HEK293 (cell line): ENCODE measurements at regions not wholly inside any gene's neighbourhood (a gene's known extent, or its start where the extent isn't known, plus 50 kb on each side); places are given as distances from the start of the nearest gene placed in this dataset.

ENCODE experiments used
- CTCF ChIA-PET: fragments of 350-600 bp; formaldehyde crosslinking; extraction: SDS; loops from one replicate; lab custom pipeline; 2021; ENCODE audit warnings: antibody characterized with exemption; lab: Yijun Ruan, JAX
- POLR2A ChIA-PET: fragments of 300-600 bp; formaldehyde crosslinking; extraction: SDS; loops from one replicate; lab custom pipeline; 2020; ENCODE audit warnings: antibody characterized with exemption, inconsistent platforms; lab: Yijun Ruan, JAX
- H3K27ac ChIP-seq: fragments of 200-500 bp; sonication (Bioruptor generic); 2 replicates; pipeline ENCODE4 v1.5.1; 2014; ENCODE audit warnings: low read depth, low read length, control low read depth, inconsistent platforms; ENCODE audit errors: extremely low read depth
- H3K36me3 ChIP-seq, 2 experiments: fragments of 200-500 bp in 1 of 2; sonication (Bioruptor generic) in 1 of 2; 1 replicate in 1 of 2; 2 replicates in 1 of 2; pipeline ENCODE4 v1.5.1; 2014 to 2017; ENCODE audit warnings: inconsistent platforms in 2 of 2, low read length in 2 of 2; ENCODE audit not compliant: control insufficient read depth in 2 of 2, insufficient read depth in 1 of 2
- H3K4me1 ChIP-seq: fragments of 200-500 bp; sonication (Bioruptor generic); 2 replicates; pipeline ENCODE4 v1.5.1; 2014; ENCODE audit warnings: mild to moderate bottlenecking, low read length, inconsistent platforms; ENCODE audit not compliant: control insufficient read depth, insufficient read depth
- H3K4me3 ChIP-seq: 2 replicates; pipeline ENCODE4 v1.5.1; 2011; ENCODE audit warnings: low read depth, mild to moderate bottlenecking, control low read depth, low read length, moderate library complexity
- H3K9me3 ChIP-seq: fragments of 200-500 bp; sonication (Bioruptor generic); 2 replicates; pipeline ENCODE4 v1.5.1; 2014; ENCODE audit warnings: low read depth, low read length, inconsistent platforms; ENCODE audit not compliant: control insufficient read depth, insufficient read depth
- BCL6B ChIP-seq: fragments of 450-650 bp; formaldehyde crosslinking; IDR thresholded peaks from 2 replicates; pipeline ENCODE4 v1.5.1; 2017; ENCODE audit warnings: missing biosample characterization, missing genetic modification characterization
- EGR2 ChIP-seq: fragments of 450-650 bp; formaldehyde crosslinking; IDR thresholded peaks from 2 replicates; pipeline ENCODE4 v1.5.1; 2016; ENCODE audit warnings: low read depth, missing biosample characterization, missing genetic modification characterization
- KLF10 ChIP-seq: fragments of 450-650 bp; IDR thresholded peaks from 2 replicates; pipeline ENCODE4 v1.5.1; 2018; ENCODE audit warnings: missing biosample characterization, mild to moderate bottlenecking, missing genetic modification characterization
- MEIS1 ChIP-seq: sonication (generic); formaldehyde crosslinking; IDR thresholded peaks from 2 replicates; pipeline ENCODE4 v1.8.1; 2022; ENCODE audit warnings: missing genetic modification reagents, mild to moderate bottlenecking, borderline replicate concordance
- MZF1 ChIP-seq: fragments of 450-650 bp; formaldehyde crosslinking; IDR thresholded peaks from 2 replicates; pipeline ENCODE4 v1.5.1; 2017; ENCODE audit warnings: missing biosample characterization, missing genetic modification characterization, borderline replicate concordance
- SP2 ChIP-seq: fragments of 450-650 bp; formaldehyde crosslinking; IDR thresholded peaks from 2 replicates; pipeline ENCODE4 v1.5.1; 2016; ENCODE audit warnings: missing biosample characterization, missing genetic modification characterization
- TSHZ1 ChIP-seq: fragments of 450-650 bp; formaldehyde crosslinking; IDR thresholded peaks from 2 replicates; pipeline ENCODE4 v1.5.1; 2016; ENCODE audit warnings: missing biosample characterization, missing genetic modification characterization, borderline replicate concordance
- ZBTB20 ChIP-seq: fragments of 450-650 bp; formaldehyde crosslinking; IDR thresholded peaks from 2 replicates; pipeline ENCODE4 v1.5.1; 2016; ENCODE audit warnings: missing biosample characterization, missing genetic modification characterization
- ZBTB21 ChIP-seq: fragments of 450-650 bp; formaldehyde crosslinking; IDR thresholded peaks from 2 replicates; pipeline ENCODE4 v1.5.1; 2017; ENCODE audit warnings: missing biosample characterization, missing genetic modification characterization
- ZIC2 ChIP-seq: fragments of 450-650 bp; formaldehyde crosslinking; IDR thresholded peaks from 2 replicates; pipeline ENCODE4 v1.5.1; 2016; ENCODE audit warnings: missing biosample characterization, missing genetic modification characterization
- ZNF114 ChIP-seq: fragments of 450-650 bp; formaldehyde crosslinking; IDR thresholded peaks from 2 replicates; pipeline ENCODE4 v1.5.0; 2017; ENCODE audit warnings: missing biosample characterization, missing genetic modification characterization
- ZNF121 ChIP-seq: fragments of 450-650 bp; formaldehyde crosslinking; IDR thresholded peaks from 2 replicates; pipeline ENCODE4 v1.5.1; 2016; ENCODE audit warnings: missing biosample characterization, missing genetic modification characterization
- ZNF132 ChIP-seq: fragments of 450-650 bp; formaldehyde crosslinking; IDR thresholded peaks from 2 replicates; pipeline ENCODE4 v1.5.1; 2017; ENCODE audit warnings: missing biosample characterization, missing genetic modification characterization, borderline replicate concordance
- ZNF157 ChIP-seq: fragments of 450-650 bp; formaldehyde crosslinking; IDR thresholded peaks from 2 replicates; pipeline ENCODE4 v1.5.1; 2016; ENCODE audit warnings: missing biosample characterization, missing genetic modification characterization
- ZNF223 ChIP-seq: fragments of 450-650 bp; formaldehyde crosslinking; IDR thresholded peaks from 2 replicates; pipeline ENCODE4 v1.5.1; 2016; ENCODE audit warnings: missing biosample characterization, missing genetic modification characterization
- ZNF292 ChIP-seq: fragments of 450-650 bp; formaldehyde crosslinking; IDR thresholded peaks from 2 replicates; pipeline ENCODE4 v1.5.1; 2016; ENCODE audit warnings: low read depth, missing biosample characterization, missing genetic modification characterization, borderline replicate concordance
- ZNF302 ChIP-seq: fragments of 450-650 bp; formaldehyde crosslinking; IDR thresholded peaks from 2 replicates; pipeline ENCODE4 v1.5.1; 2016; ENCODE audit warnings: missing biosample characterization, missing genetic modification characterization, low read depth
- ZNF350 ChIP-seq: fragments of 450-650 bp; formaldehyde crosslinking; IDR thresholded peaks from 2 replicates; pipeline ENCODE4 v1.5.0; 2017; ENCODE audit warnings: missing biosample characterization, mild to moderate bottlenecking, missing genetic modification characterization
- ZNF423 ChIP-seq: fragments of 450-650 bp; formaldehyde crosslinking; IDR thresholded peaks from 2 replicates; pipeline ENCODE4 v1.5.1; 2016; ENCODE audit warnings: missing biosample characterization, missing genetic modification characterization
- ZNF544 ChIP-seq: fragments of 450-650 bp; formaldehyde crosslinking; IDR thresholded peaks from 2 replicates; pipeline ENCODE4 v1.5.0; 2017; ENCODE audit warnings: missing biosample characterization, missing genetic modification characterization
- ZNF600 ChIP-seq: fragments of 450-650 bp; formaldehyde crosslinking; IDR thresholded peaks from 2 replicates; pipeline ENCODE4 v1.5.1; 2016; ENCODE audit warnings: missing biosample characterization, missing genetic modification characterization
- ZNF626 ChIP-seq: fragments of 450-650 bp; sonication (Bioruptor Pico); formaldehyde crosslinking; IDR thresholded peaks from 2 replicates; pipeline ENCODE4 v1.5.1; 2018; ENCODE audit warnings: missing biosample characterization, missing genetic modification characterization, inconsistent platforms
- ZNF704 ChIP-seq: fragments of 450-650 bp; formaldehyde crosslinking; IDR thresholded peaks from 2 replicates; pipeline ENCODE4 v1.5.1; 2016; ENCODE audit warnings: missing biosample characterization, missing genetic modification characterization
- ZNF747 ChIP-seq: fragments of 450-650 bp; formaldehyde crosslinking; IDR thresholded peaks from 2 replicates; pipeline ENCODE4 v1.5.1; 2016; ENCODE audit warnings: missing biosample characterization, missing genetic modification characterization
- ZNF76 ChIP-seq: fragments of 450-650 bp; formaldehyde crosslinking; IDR thresholded peaks from 2 replicates; pipeline ENCODE4; 2016; ENCODE audit warnings: low read depth, missing biosample characterization, missing genetic modification characterization, borderline replicate concordance
- ZNF776 ChIP-seq: fragments of 450-650 bp; formaldehyde crosslinking; IDR thresholded peaks from 2 replicates; pipeline ENCODE4 v1.5.0; 2017; ENCODE audit warnings: missing biosample characterization, missing genetic modification characterization, borderline replicate concordance
- ZNF791 ChIP-seq: fragments of 450-650 bp; formaldehyde crosslinking; IDR thresholded peaks from 2 replicates; pipeline ENCODE4 v1.5.1; 2016; ENCODE audit warnings: missing biosample characterization, missing genetic modification characterization
- TF ChIP-seq, protein P1 (sequence below): fragments of 450-650 bp; formaldehyde crosslinking; IDR thresholded peaks from 2 replicates; pipeline ENCODE4 v1.5.1; 2016; ENCODE audit warnings: missing biosample characterization, missing genetic modification characterization

- no peak for TF ChIP-seq TSHZ1 (tag by site-specific recombination)
- TF ChIP-seq ZBTB21 (tag by site-specific recombination) = no peak
- no peak for TF ChIP-seq ZNF747 (tag by site-specific recombination)
- TF ChIP-seq ZNF157 (tag by site-specific recombination) = no peak
- TF ChIP-seq ZNF350 = no peak
- no peak for TF ChIP-seq ZNF223 (tag by site-specific recombination)
- no peak for TF ChIP-seq MZF1 (tag by site-specific recombination)
- no peak for TF ChIP-seq ZNF544 (tag by site-specific recombination)
- no peak for TF ChIP-seq KLF10
- TF ChIP-seq ZNF791 (tag by site-specific recombination) = no peak
- TF ChIP-seq ZNF776 (tag by site-specific recombination) = no peak
- TF ChIP-seq, protein P1, sequence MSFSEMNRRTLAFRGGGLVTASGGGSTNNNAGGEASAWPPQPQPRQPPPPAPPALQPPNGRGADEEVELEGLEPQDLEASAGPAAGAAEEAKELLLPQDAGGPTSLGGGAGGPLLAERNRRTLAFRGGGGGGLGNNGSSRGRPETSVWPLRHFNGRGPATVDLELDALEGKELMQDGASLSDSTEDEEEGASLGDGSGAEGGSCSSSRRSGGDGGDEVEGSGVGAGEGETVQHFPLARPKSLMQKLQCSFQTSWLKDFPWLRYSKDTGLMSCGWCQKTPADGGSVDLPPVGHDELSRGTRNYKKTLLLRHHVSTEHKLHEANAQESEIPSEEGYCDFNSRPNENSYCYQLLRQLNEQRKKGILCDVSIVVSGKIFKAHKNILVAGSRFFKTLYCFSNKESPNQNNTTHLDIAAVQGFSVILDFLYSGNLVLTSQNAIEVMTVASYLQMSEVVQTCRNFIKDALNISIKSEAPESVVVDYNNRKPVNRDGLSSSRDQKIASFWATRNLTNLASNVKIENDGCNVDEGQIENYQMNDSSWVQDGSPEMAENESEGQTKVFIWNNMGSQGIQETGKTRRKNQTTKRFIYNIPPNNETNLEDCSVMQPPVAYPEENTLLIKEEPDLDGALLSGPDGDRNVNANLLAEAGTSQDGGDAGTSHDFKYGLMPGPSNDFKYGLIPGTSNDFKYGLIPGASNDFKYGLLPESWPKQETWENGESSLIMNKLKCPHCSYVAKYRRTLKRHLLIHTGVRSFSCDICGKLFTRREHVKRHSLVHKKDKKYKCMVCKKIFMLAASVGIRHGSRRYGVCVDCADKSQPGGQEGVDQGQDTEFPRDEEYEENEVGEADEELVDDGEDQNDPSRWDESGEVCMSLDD (tag by site-specific recombination) = no peak
- TF ChIP-seq ZIC2 (tag by site-specific recombination) = no peak
These were observed 254.7 kb downstream of the MAN2A1 start (continued) for GRCh38 chr5:109944461-109944860.

DNA sequence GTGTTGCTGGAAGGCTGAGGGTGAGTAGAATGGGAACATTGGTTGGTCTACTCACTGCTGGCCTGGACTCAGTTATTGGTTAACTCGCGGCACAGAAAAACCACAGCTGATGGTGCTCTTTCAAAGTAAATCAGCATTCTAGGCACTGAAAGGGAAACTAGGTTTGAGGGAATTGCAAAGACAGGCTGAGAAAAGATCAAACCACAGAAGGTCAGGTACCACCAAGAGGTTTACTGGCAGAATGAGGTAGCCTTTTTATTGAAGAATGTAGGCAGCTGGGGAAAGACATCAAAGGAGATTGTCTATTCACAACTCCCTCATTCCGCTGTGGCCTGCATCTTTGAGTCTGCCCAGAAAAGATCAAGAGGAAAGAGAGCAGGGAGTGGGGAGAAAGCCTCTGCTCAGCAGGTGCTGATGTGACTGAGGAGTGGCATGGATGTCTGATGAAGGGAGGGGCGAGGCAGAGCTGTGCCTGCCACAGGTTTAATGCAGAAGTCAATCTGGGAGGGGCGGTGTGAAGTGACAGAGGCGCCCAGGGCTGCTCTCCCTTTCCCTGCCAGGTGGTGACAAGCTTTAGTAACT is 255.5 kb downstream of the MAN2A1 start:
- no peaks in the 10 kb centered on the region for H3K9me3 ChIP-seq
- H3K4me1 ChIP-seq = no peaks in the 10 kb centered on the region
- ChIA-PET POLR2A (no interaction called here), CTCF (interaction anchor here (0.5 to 0.6 kb wide), 2 partner anchors 38 to 360 kb away, joined by 4 to 5 read pairs; no protein-coding TSS in a partner anchor)
- TF ChIP-seq ZNF704 (tag by site-specific recombination) (no peak), ZNF292 (tag by site-specific recombination) (no peak), ZNF626 (tag by site-specific recombination) (no peak), ZNF132 (no peak), ZNF423 (no peak), ZNF302 (tag by site-specific recombination) (no peak), MEIS1 (no peak), EGR2 (tag by site-specific recombination) (no peak), ZNF76 (no peak), ZBTB20 (tag by site-specific recombination) (no peak), ZNF121 (tag by site-specific recombination) (no peak), ZNF114 (tag by site-specific recombination) (no peak), BCL6B (tag by site-specific recombination) (no peak), SP2 (no peak), ZNF600 (tag by site-specific recombination) (no peak)
- no peaks in the 10 kb centered on the region for H3K36me3 ChIP-seq
- no peak overlapping the region for H3K27ac ChIP-seq
- H3K4me3 ChIP-seq = no peak overlapping the region
